ENCODE measurements at regions not wholly inside any gene's neighbourhood (a gene's known extent, or its start where the extent isn't known, plus 50 kb on each side); places are given as distances from the start of the nearest gene placed in this dataset.
"Not testable (repeated sequence)": the region's sequence is repeated elsewhere in the genome, so short reads cannot be mapped to it uniquely, and the experiment has no call there.

DNA sequence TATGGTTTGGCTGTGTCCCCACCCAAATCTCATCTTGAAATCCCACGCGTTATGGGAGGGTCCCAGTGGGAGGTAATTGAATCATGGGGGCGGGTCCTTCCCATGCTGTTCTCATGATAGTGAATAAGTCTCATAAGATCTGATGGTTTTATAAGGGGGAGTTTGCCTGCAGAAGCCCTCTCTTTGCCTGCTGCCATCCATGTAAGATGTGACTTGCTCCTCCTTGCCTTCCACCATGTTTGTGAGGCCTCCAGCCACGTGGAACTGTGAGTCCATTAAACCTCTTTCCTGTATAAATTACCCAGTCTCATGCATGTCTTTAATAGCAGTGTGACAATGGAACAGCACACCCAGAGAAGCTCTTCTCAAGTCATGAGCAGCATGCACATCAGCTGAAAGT is 119.1 kb upstream of the CARD11 start:
- not testable (repeated sequence) for DNase-seq (ENCODE audit: low read depth)

DNA sequence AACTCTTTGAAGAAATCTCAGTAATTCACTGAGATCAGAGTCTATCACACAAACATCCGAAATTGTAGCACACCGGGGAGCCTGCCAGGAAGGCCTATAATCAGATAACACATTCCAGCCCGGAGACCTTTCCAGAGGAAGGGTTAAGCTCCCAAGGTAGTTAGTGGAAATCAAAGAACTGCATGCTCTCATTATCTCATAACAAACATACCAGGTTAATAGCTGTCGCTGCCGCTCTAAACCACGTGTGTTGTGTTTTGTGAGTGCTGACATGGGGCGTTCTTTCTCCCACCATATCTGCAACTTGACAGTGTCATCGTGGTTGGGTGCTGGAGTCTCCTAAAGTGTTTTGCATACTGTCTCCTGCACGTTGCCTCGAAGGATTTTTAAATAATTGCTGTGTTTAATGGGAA is 120.7 kb upstream of the CARD11 start:
- DNase-seq (ENCODE audit: low read depth) = no peak

DNA sequence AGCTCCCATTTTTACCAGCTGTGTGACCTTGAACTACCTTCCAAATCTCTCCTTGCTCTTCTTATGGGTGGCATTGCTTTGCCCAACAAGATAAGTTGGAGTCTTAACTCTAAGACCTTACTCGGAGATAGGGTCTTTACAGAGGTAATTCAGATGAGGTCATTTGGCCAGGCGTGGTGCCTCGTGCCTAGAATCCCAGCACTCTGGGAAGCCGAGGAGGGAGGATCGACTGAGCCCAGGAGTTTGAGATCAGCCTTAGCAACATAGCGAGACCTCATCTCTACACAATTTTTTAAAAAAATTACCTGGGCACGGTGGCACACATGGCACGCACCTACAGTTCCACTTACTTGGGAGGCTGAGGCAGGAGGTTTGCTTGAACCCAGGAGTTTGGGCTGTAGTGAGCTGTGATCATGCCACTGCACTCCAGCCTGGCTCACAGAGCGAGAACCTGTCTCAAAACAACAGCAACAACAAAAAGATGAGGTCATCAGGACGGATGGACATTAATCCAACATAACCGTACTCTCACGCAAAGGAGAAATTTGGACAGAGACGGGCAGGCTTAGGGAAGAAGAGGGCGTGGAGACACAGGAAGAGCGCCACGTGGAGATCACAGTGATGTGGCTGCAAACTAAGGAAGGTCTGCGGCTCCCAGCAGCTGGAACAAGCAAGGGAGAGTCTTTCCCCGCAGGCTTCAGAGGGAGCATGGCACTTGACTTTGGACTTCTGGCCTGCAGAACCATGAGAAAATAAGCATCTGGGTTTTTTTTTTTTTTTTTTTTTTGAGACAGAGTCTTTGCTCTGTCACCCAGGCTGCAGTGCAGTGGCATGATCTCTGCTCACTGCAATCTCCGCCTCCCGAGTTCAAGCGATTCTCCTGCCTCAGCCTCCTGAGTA is 122.3 kb upstream of the CARD11 start:
- DNase-seq (ENCODE audit: low read depth) = no peak

DNA sequence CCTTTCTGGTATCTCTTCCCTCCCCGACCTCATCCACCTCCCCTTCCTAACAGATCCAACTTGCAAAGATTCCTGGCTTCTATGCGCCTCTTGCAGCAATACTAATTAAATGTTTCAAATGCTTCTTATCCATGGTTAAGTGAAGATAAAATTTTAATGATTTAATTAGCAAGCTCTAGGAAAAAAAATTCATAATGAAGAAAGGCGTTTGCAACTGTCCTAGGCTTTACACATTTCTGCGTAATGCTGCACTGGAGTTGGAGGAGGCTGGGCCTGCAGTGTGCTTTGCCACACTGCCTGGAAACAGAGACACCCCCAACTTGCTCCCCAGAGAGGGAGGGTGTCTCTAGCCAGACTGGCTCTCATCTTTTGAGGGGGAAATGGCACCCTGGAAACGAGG is 123.9 kb upstream of the CARD11 start:
- no peak for DNase-seq (ENCODE audit: low read depth)

DNA sequence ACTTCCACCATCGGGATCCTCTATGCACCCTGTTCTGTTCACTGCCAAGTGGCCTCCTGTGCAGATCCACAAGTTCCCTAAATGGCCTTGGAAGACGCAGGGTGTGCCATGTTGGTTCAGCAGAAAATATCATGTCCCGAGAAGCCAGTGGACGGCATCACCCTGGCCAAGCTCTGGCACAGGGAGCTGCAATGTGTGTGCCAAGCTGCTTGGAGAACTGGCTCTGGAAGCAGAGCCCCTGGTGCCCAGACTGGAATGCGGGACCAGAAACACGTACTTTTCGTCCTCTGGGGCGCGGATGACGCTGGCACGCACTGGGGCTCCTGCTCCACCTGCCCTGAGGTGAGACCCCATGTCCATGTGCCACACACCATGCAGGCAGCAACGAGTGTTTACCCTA is 124.7 kb upstream of the CARD11 start:
- no peak for DNase-seq (ENCODE audit: low read depth)

DNA sequence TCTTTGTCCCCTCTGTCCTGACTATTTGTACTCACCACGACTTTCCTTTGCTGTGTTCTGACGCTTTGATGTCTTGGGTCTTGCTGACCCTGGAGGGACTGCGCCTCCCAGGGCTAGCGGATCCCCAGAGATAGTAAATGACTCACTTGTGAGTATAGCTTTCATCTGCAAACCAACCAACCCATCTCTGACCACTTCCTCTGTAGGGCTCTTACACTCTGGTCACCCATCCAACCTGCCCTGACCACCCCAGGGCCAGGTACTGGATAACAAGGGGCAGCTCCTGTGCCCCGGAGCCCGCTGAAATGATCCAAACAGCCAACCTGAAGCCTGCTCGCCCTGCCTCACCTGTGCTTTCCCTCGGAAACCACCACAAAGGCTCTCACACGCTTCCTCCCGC is 125.2 kb upstream of the CARD11 start:
- DNase-seq (ENCODE audit: low read depth) = no peak

DNA sequence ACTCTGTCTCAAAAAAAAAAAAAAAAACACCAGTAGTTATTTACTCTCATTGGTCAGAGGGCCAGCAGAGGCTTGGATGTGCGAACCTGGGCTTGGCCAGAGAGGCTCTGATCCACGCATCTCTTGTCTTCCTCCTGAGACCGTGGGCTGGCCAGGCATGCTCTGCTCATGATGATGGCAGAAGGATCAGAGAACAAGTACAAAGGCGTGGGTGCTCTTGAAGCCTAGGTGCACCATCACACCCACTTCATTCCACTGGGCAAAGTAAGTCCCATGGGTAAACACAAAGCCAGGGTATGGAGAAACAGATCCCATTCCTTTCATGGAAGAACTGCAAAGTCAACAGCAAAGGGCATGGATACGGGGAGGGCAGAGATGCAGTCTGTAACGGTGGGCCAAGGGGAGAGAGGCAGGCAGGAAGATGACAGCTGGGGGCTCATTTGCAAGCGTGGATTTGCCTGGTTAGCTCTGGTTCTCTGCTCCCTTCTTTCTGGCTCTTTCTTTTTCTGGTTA is 128.2 kb upstream of the SDK1 start:
- no peak for DNase-seq (ENCODE audit: low read depth)

DNA sequence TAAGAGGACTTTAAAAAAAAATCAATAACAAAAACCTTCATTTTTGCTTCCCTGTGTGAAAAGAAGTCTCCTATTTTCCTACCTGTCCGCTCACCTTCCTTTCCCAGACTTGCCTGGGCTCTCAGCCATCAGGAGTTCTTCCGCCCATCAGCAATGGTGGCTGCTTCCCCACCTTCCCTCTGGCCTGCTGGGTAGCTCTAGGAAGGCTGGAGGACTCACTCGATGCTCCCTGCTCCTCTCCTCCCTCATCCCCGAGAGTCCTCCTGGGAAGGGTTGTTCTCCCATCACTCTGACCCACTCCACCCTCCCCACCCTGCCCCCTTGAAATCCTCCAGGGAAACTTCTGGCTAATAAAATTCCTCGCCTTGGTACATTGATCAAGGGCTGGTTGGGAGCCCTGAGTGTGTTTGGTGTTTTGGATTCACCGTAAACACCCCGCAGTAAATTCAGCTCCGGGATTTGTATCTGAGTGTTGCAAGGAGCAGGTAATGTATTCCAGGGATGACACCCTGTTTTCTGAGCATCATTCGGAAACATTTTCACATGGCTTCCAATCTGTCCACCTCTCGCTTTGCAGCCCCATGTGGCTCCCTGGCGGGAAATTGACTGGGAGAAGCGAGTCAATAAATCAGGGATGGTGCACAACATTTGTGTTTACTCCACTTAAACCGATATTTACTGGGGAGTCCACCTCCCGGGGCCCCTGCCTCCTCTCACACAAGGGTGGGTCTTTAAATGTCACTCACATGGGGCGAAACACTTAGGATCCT is 126.4 kb upstream of the SDK1 start:
- DNase-seq (ENCODE audit: low read depth) = no peak

DNA sequence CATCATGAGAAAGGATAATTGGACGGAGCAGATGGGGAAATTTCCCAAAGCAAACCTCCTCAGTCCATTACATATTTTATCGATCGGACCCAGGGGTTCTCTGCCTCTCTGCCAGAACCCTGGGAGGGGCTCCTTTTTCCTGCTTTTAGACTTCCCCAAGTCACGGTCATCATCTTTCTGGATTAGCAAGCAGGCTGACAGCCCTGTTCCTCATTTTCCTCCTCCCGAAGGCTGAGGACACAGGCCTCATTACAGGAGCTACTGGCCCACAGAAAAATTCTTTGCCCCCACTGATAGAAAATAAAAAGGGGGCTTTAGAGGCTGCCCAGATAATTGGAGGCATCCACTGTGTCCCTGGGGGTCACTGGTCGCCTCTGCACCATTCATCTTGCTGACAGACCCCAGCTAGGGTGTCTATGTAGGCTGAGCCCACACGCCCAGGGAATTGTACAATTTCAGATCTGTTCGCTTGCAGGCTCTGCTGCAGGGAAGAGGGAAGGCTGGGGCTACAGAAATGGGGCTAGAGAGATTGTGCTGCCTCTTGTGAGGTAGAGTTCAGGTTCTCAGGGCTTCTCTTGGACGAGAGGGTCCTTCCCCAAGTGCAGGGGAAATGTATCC is 125.7 kb upstream of the SDK1 start:
- DNase-seq (ENCODE audit: low read depth) = no peak

DNA sequence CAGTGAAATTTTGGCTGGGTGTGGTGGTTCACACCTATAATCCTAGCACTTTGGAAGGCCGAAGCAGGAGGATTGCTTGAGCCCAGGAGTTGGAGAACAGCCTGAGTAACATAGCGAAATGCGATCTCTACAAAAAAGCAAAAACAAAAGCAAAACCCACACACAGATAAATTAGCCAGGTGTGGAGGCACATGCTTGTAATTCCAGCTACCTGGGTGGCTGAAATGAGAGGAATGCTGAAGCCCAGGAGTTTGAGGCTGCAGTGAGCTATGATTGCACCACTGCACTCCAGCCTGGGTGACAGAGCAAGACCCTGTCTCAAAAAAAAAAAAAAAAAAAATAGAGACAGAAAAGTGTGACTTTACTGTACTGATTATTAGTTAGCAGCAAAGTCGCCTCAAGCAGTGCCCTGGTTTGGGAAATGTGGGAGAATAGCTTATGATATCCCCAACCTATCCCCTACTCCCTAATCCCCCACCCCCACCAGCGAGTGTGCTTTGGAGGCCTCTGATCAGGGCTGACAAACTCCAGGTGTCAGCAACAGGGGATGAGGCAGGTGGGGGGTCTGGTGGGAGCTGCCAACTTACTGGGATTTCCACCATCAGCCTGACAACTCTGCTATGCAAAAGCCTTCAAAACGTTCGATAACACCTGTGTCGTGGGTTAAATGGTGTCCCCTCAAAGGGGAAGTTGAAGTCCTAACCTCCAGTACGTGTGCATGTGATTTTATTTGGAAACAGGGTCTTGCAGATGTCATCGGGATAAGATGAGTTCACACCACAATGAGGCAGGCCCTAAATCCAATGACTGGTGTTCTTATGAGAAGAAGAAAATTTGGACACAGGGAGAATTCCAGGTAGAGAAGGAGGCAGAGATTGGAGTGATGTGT is 124.7 kb upstream of the SDK1 start:
- no peak for DNase-seq (ENCODE audit: low read depth)

DNA sequence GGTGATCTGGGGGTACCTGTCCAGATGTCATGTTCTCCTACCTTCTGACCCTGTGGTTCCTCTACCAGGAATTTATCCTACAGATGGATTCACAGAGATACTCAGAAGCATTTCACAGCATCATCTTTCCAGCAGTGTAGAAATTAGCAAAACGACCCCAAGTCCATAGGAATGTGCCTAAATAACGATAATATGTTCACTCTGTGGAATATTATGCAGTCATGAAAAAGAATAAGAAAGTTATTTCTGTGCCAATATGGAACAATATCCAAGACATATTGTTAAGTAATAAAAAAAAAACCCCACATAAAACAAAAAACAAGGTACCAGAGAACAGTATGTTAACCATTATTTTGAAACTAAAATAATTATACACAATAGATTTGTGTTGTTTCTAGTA is 123.8 kb upstream of the SDK1 start:
- no peak for DNase-seq (ENCODE audit: low read depth)

DNA sequence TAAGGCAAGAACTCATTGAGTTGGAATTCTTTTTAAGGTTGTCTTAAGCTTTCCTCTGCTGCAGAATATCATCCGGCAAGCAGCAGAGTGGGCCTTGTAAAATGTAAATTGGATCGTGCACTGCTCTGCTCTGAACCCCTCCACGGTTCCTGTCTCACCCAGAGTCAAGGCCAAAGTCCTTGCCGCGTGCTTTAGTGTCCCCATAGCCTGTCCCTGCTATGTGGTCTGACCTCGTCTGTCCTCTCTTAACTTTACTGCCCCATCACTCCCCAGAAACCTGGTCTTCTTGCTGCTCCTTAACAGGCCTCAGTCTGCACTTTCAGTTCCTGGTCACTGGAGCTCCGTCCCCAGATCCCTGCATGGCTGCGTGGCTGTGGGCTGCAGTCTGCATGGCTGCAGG is 121.6 kb upstream of the SDK1 start:
- no peak for DNase-seq (ENCODE audit: low read depth)

DNA sequence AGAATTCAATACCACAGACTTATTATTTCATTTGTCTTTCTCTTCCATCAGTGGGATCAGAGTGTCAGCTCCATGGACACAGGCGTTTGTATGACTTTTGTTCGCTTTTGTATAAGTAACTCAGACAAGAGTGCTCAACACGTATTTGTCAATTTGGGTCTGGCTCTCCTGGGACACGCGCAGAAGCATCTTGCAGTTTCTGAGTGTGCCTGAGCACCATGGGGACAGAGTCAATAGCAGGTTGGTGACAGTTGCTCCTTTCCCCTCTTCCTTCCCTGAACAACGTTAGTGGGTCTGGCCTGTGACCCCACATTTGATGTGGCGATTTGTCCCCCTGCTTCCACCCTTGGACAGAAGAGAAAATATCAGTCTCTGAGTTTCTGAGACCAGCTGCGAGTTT is 120.4 kb upstream of the SDK1 start:
- no peak for DNase-seq (ENCODE audit: low read depth)

DNA sequence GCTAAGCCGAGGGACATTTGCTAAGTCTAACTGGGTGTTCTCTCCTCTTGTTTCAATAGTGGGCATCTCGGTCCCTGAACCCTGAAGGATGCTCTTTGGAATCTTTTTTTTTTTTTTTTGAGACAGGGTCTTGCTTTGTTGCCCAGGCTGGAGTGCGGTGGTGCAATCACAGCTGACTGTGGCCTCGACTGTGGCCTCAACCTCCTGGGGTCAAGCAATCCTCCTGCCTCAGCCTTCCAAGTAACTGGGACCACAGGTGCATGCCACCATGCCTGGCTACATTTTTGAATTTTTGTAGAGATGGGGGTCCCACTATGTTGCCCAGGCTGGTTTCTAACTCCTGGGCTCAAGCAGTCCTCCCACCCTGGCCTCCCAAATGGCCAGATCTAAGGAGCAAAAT is 119.0 kb upstream of the SDK1 start:
- not testable (repeated sequence) for DNase-seq (ENCODE audit: low read depth)

DNA sequence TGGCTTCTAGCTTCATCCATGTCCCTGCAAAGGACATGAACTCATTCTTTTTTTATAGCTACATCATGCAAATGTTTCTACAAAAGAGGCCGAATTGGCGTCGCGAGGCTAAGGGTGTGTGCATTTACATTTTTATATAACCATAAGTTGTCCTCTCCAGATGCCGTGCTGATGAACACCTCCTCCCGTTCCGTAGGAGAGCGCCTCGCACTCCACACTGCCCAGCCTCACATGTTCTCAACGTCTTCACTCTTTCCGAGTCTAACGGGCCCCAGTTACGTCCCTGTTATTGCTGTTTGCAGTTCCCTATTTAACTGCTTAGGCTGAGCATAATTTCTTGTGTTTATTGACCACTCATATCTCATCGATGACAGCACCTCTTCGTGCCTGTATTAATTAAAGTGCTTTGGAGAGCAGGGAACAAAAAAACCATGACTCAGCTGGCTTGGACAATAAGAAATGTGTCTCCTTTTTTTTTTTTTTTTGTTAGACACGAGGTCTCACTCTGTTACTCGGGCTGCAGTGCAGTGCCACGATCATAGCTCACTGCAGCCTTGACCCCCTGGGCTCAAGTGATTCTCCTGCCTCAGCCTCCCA is 113.5 kb upstream of the SDK1 start:
- no peak for DNase-seq (ENCODE audit: low read depth)

DNA sequence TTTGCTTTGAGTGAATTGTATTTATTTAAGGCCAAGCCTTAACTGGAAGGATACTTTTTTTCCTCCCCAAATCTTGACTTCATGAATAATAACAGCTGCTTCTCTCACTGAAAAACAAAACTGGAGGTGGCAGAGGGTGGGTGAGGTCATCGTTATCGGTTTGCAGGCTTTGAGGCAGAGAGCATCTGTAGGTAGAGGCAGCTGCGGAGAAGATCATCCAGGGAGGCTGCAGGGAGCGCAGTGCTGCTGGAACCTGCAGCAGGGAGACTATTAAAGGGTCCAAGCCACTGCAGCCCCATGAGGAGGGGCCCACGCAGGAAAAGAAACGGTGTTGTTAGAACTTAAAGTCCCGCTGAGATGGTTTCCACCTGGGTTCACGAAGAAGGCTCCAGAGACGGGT is 112.1 kb upstream of the SDK1 start:
- no peak for DNase-seq (ENCODE audit: low read depth)

DNA sequence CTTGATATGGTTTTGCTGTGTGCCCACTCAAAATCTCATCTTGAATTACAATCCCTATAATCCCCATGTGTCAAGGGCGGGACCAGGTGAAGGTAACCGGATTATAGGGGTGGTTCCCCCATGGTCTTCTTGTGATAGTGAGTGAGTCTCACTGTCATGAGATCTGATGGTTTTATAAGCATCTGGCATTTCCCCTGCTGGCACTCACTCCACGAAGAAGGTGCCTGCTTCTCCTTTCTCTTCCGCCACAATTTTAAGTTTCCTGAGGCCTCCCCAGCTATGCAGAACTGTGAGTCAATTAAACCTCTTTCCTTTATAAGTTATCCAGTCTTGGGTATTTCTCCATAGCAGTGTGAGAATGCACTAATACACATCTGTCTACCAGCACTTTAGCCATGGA is 109.5 kb upstream of the SDK1 start:
- no peak for DNase-seq (ENCODE audit: low read depth)

DNA sequence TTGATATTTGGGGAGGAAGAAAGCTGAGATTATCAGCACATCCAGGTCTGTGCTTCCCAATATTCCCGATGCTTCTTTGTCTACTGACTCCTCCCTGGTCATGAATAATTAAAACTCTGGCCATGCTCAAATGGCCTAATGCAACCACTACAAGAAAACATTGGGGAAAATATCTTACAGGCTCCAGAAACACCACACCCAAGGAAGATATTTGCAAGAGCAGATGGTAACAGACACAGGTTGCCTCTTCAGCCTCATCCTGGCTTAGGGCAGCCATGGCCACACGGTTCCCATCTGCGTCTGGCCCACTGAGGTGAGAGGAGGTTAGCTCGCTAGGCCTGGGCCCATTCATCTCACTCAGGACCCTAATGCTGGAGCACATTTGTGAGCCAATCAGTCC is 108.4 kb upstream of the SDK1 start:
- DNase-seq (ENCODE audit: low read depth) = no peak

DNA sequence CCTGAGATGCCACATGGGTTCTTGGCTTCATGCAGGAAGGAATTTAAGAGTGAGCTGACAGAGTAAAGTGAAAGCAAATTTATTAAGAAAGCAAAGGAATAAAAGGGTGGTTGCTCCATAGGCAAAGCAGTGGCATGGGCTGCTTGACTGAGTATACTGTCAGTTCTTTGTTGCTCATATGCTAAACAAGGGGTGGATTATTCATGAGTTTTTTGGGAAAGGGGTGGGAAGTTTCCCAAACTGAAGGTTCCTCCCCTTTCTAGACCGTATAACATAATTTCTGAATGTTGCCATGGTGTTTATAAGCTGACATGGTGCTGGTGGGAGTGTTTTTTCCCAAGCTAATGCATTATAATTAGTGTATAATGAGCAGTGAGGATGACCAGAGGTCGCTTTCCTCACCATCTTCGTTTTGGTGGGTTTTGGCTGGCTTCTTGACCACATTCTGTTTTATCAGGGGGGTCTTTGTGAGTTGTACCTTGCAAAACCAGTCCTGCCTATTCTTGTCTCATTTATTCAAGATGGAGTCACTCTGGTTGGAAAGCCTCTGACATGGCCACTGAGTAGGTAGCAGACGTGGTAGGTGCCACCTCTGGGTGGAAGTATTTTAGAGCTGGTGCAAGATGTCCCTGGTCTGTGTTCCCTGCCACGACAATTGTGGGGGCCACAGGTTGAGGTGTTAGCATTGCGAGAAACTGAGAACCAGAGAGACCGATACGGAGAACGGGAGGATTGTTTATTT is 107.5 kb upstream of the SDK1 start:
- no peak for DNase-seq (ENCODE audit: low read depth)

DNA sequence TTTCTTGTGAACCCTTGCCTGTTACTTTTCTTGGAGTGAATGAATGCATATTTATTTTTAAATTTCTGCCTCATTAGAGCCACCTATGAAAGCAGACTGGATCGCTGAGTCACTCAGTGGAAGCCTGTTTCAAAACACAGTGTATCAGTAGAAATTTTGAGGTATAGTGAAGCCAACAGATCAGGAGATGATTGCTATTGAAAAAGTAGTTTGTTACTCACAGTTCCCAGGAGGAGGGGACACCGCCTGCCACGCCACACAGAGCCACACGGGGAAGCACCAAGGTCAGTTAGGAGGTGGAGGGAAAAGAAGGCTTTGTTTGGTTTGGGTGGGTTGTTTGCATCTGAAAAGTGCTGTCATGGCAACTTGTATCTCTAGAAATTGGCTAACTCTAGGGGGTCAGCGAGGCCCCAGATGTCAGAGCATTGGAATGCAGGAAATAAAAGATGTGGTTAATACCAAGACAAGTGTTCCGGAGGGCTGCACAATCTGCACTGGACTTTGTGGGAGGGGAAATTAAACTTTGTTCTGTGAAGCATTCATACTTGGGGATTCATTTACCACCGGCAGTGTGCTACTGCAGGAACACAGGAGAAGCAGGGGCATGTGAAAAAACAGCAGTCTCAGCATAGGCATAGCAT is 106.4 kb upstream of the SDK1 start:
- no peak for DNase-seq (ENCODE audit: low read depth)
